Activated CD8-positive, alpha-beta memory T cell treated with anti-CD3 and anti-CD28 coated beads for 48 hours (primary cell): ENCODE measurements at regions not wholly inside any gene's neighbourhood (a gene's known extent, or its start where the extent isn't known, plus 50 kb on each side); places are given as distances from the start of the nearest gene placed in this dataset.

ENCODE experiments used
- DNase-seq, 3 experiments: peaks; one replicate each; pipeline ENCODE4 v3.0.0-alpha.2; 2020; ENCODE audit warnings: low read depth in 2 of 3, low spot score in 2 of 3

GRCh38 chr2:64196963-64197362, 52.7 kb upstream of the PELI1 start:
- DNase-seq: no peak

- no peak for DNase-seq
Measured at GRCh38 chr2:64201151-64201550, 56.9 kb upstream of the PELI1 start.

DNA sequence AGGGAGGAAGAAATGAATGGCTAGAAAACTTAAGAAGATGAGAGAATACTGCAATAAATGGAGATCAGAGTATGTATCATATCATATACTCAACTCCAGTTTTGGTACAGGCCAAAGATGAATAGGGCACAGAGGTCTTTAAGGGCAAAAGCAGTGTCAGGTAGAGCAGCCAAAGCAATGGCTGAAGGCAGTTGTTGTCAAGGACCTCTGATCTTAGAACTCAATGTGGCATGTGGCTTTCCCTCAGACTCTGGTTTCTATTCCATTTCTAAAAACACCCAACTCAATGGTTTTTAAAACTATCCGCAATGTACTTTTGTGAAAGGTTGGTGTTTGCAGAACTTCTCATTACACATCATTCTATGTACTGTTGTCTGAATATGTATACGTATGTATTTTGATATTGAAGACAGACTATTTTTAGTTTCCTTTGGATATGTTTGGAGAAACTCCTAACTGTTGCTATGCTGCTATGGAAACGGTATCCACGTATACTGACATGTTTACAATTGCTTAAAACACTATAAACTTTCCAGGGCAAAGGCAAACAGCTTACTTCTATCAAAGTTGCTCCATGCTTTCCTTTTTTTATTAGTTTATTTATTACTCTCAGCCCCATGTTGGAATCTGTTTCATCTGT, 58.1 kb upstream of the PELI1 start:
- DNase-seq: no peak

DNA sequence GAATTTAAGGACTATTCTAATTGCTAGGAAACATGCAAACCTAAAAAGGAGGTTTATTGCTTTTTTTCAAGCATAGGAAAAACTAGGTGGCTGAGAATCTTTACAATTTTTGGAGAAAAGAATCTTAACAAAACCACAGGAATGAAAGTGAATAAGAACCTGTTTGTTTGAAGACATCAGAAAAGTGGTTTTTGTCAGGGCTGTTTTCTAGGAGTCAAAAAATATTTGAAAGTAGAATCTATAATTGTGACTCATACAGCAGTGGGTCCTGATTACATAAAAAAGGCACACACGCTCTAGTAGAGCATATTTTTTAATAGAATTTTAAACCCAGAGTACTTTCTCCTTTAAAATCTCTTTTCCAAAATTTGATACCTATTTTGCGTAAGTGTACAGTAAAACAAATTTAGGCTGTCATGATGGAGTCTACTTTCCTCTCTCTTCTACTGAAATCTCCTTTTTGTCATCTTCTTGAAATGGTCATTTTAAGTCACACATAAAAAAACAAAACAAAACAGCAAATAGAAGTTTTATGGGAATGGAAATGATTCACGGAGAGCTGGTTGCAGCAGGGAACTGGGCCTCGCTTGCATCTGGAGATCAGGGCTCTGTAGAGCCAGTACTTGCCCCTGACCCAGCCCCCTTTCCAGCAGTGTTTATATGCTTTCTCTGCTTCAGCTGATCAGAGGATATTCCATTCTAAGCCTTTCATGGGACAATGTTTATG, 59.1 kb upstream of the PELI1 start:
- DNase-seq: no peak

- peak in 1 of 3 experiments; percentile 26 for DNase-seq
Measured at GRCh38 chr2:64203858-64204632, 59.8 kb upstream of the PELI1 start.

- DNase-seq: no peak
Measured at GRCh38 chr2:64204703-64205102, 60.5 kb upstream of the PELI1 start.

GRCh38 chr2:64205415-64205814, 61.2 kb upstream of the PELI1 start:
- no peak for DNase-seq

DNA sequence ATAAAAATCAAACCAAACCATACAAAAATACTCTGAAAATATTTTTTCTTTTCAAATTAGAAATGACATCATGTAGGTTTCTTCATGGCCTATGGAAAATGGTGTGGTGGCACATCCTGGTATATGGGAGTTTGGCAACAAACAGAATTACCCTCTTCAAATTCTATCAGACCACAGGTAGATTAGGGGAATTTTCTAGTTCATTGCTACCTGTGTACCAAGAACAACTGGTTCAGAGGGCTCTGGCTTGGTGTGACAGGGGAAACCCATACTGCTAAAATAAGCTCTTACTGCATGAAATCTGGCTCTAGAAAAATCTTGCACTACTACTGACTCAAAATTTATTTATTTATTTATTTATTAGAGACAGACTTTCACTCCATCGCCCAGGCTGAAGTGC, 63.4 kb upstream of the PELI1 start:
- no peak for DNase-seq

DNA sequence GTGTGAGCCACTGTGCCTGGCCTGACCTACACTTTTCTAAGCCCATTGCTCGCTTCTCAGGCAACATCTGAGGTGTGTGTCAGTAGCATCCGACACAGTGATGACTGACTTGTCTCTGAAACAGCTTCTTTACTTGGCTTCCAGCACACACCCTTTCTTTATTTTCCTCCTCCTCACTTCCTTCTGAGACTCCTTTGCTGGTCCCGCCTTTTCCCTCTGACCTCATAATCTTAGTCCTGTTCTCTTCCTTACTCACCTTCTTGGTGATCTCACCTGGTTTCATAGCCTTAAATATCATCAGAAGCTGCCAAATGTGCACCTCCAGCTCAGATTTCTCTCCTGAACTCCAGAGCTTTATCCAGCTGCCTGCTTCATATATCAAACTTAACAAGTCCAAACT, 66.6 kb upstream of the PELI1 start:
- no peak for DNase-seq

DNA sequence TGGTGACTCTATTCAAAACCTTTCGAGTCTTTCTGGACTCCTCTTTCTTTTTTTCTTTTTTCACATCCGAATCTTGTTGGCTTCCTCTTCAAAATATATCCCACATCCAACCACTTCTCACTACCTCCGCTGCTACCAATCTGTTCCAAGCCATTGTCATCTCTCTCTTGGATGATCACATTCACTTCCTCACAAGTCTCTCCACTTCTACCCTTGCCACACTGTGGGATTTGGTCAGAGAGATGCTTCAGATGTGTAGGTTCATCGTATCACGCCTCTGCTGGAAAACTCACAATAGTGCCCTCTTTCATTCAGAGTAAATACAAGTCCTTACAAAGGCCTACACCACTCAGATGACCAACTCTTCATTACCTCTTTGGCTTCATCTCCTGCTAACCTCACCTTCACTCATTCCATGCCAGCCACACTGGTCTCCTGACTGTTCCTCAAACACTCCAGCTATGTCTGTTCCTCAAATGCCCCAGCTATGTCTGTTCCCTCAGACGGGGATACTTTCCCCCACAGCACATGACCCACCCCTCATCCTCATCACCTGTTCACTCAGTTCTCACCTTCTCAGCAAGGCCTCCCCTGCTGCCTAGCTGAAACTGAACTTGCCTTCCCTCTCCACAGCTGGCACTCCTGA, 67.2 kb upstream of the PELI1 start:
- DNase-seq: no peak

- no peak for DNase-seq
Measured at GRCh38 chr2:64212346-64212745, 68.1 kb upstream of the PELI1 start.

DNA sequence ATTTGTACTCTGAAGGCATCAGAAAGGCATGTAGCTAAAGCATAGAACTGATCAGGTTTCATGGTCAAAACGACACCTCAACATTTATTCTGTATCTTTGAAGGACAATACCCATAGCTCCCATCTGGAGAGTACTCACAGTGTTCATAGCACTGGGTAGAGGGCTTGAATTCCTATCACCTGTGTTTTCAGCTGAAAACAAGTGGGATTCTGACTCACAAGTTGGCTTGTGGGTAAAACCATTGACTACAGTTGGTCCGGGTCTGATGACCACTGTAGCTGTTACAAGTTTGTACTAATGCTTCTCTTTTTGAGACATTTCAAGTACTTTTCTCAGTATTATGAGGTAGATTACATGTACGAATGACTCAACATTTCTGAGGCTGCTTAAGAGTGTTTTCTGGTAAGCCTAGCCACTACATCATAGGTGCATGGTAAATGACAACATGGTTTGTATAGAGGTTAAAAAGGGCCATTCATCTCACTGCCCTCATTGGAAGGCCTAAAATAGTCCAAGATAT, 68.6 kb upstream of the PELI1 start:
- no peak for DNase-seq

GRCh38 chr2:64213532-64214275, 69.5 kb upstream of the PELI1 start:
- no peak for DNase-seq

- DNase-seq: no peak
Measured at GRCh38 chr2:64214281-64215115, 70.3 kb upstream of the PELI1 start.

GRCh38 chr2:64217198-64217869, 73.1 kb upstream of the PELI1 start:
- no peak for DNase-seq

DNA sequence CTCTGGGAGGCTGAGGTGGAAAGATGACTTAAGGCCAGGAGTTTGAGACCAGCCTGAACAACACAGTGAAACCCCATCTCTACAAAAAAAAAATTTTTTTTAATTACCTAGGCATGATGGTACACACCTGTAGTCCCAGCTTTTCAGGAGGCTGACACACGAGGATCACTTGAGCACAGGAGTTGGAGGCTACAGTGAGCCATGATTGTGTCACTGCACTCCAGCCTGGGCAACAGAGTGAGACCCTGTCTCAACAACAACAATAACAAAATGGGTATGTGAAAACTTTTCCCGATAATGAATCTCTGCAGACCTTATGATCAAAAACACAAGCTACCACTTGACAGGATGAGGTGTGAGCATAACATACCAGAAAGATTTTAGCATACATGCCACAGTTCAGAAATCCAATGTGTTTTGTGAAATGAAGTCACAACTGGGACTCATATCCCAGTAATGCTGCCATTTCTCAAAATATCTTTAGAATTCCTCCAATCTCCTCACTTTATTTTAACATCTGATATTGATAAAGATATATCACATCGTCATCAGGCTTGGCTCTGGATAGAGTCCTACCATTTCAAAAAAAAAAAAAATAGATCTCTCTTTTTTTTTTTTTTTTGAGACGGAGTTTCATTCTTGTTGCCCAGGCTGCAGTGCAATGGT, 74.0 kb upstream of the PELI1 start:
- no peak for DNase-seq

DNA sequence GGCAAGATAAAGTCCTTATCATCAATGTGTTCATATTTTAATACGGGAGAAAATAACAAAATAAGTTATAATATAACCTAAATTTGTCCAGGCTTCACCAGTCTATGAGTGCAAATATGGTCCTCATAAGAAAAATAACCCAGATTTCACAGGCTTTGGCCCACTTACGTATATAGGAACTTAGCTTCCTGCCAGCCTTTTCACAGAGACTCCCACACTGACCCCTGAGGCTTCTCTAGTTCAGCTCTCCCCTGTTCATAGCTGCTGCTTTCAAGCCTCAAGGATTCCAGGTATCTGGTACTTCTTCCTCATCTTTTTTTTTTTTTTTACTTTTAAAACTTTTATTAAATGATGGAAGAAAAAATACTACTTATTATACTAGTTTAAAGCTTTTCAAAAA, 74.9 kb upstream of the PELI1 start:
- DNase-seq: no peak

- no peak for DNase-seq
Measured at GRCh38 chr2:64220265-64220664, 76.0 kb upstream of the PELI1 start.
